Kidney (tissue), 13 donors: ENCODE measurements at regions not wholly inside any gene's neighbourhood (a gene's known extent, or its start where the extent isn't known, plus 50 kb on each side); places are given as distances from the start of the nearest gene placed in this dataset.

ENCODE experiments used
- DNase-seq, 5 donors: peaks; one replicate each; pipeline ENCODE4 v3.0.0-alpha.2; 2013 to 2020
- FAIRE-seq: peaks from 2 replicates; lab custom pipeline; 2012; peaks lifted over from hg19 to GRCh38; lab: Jason Lieb, UNC
- H3K27ac ChIP-seq, 2 donors: one replicate each; pipeline ENCODE4 v1.7.0; 2013; ENCODE audit warnings: low read depth in 2 of 2, low read length in 2 of 2, inconsistent platforms in 1 of 2
- H3K27me3 ChIP-seq: one replicate; pipeline ENCODE4 v1.7.1; 2013; ENCODE audit warnings: low read length, inconsistent platforms; ENCODE audit not compliant: control insufficient read depth, insufficient read depth
- H3K36me3 ChIP-seq, 3 donors: one replicate each; pipeline versions ENCODE4 v1.7.0 to v1.7.1; 2013; ENCODE audit warnings: low read length in 3 of 3, control low read depth in 1 of 3, inconsistent platforms in 1 of 3; ENCODE audit not compliant: insufficient read depth in 3 of 3, control insufficient read depth in 2 of 3
- H3K4me1 ChIP-seq, 3 donors: one replicate each; pipeline versions ENCODE4 v1.7.0 to v1.7.1; 2013; ENCODE audit warnings: low read length in 3 of 3, inconsistent platforms in 1 of 3, low read depth in 1 of 3; ENCODE audit not compliant: control insufficient read depth in 2 of 3, insufficient read depth in 2 of 3
- H3K4me3 ChIP-seq, 3 donors: one replicate each; pipeline versions ENCODE4 v1.7.0 to v1.8.1; 2013; ENCODE audit warnings: low read length in 3 of 3, control low read depth in 1 of 3, inconsistent platforms in 1 of 3
- H3K9ac ChIP-seq, 3 donors: one replicate each; pipeline versions ENCODE4 v1.7.0 to v1.7.1; 2013; ENCODE audit warnings: low read length in 3 of 3, control low read depth in 1 of 3, inconsistent platforms in 1 of 3
- H3K9me3 ChIP-seq, 3 donors: one replicate each; pipeline versions ENCODE4 v1.7.0 to v1.7.1; 2013; ENCODE audit warnings: low read length in 3 of 3, control low read depth in 1 of 3, inconsistent platforms in 1 of 3; ENCODE audit not compliant: control insufficient read depth in 2 of 3, insufficient read depth in 1 of 3
- CTCF ChIP-seq: IDR thresholded peaks from 3 replicates; pipeline ENCODE4 v1.5.1; 2012; ENCODE audit warnings: mild to moderate bottlenecking, moderate library complexity, borderline replicate concordance; ENCODE audit not compliant: insufficient read depth; ENCODE audit errors: extremely low read depth
- intact Hi-C: fragments of 100-400 bp; cut with DNase I; formaldehyde crosslinking; loops from one replicate; pipeline ENCODE4 v1.11.1; 2022
- donor health status: control.
- donor health status: control.
- donor health status: control.
- donor health status: control.
- donor health status: control.
- donor health status: DM: yes; HTN: yes; CAD: no.
- donor health status: Normal renal cell carcinoma (clear cell type).

DNA sequence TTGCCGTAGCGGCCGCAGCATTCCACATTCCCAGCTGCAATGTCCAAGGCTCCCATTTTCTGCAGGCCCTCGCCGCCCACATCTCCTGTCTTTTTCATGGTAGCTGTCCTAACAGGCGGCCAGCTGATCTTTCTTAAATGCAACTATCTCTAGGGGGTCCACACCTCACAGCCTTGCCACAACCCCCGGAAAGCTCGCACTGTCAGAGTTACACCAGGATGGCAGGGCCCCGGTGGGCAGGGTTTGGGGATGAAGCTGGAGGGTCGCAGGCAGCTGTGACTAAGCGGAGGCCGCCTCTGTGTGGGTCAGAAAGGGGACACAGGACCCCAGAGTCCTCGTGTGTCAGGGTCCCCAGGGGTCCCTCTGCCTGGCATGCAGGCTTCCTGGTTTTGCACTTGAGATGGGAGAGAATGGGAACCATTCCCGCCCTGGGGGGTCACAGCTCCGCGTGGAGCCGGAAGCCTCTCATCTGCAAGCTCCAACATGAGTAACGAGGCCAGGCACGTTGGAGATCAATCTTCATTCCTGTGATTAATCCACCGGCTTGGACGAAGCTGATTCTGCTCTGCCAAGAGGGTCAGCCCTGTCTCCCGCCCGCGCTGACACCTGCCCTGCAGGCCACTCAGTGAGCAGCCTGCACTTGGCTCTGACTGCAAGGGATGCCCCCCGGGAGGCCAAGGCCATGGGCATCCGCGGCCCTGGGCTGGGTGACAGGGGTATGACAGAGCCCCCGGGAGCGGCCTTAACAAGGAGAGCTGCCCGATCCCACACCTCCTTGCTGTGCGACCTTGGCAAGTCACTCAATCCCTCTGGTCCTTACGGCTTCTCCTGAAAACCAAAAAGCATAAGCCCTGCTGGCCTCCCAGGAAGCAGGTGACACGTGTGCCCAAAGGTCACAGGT lies 97.9 kb downstream of the ADRA2C start:
- Histone ChIP-seq H3K9ac (no peak overlapping the region), H3K36me3 (no peaks in the 10 kb centered on the region), H3K4me3 (no peak overlapping the region), H3K27ac (no peak overlapping the region), H3K9me3 (no peaks in the 10 kb centered on the region), H3K4me1 (no peaks in the 10 kb centered on the region), H3K27me3 (no peaks in the 10 kb centered on the region)
- FAIRE-seq (no peak), DNase-seq (peak in 2 of 5 donors; percentile 35 to 61)
- intact Hi-C loops, result no loop called here
- TF ChIP-seq CTCF, result no peak

DNA sequence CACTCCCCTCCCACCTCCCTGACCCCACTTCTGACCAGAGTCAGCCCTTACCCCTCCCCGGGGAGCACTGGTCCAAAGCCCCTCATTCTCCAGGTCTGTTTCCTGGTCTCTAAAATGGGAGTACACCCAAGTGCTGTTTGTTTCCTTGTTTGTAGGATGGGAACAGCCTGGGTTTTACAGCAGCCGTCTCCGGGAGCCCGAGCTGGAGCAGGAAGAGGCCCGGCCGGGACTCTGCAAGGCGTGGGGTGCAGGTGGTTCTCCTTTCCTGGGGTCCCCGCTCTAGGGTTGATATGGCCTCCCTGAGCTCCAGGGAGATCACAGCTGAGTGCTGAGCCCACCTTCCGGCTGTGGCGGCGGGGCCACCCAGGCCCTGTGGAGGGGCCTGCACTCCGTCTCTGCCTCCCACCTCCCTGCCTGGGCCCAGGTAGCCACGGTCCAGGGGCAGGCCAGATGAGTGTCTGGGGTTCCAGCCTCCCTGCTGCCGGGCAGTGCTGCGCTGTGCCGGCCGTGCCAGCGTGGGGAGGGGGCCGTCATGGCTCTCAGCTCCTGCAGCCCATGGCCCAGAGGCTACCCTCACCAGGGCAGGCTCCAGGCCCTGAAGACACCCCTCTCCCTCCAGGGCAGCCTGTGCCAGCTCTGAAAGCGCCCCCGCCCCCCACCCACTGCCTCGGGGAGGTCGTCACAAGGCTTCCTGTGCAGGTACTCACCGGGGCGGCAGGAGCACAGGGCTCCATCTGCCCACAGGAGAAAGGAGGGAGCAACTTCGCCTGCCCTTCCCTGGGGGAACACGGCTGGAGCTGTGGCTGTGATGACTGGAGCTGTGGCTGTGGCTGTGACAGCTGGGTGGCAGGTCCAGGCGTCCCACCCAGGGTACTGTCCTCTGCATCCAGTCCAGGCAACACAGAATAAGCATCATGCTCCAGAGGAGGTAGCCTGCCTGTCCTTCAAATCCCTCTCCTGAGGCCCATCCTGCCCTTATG lies 98.8 kb downstream of the ADRA2C start:
- Histone ChIP-seq H3K4me1 (no peaks in the 10 kb centered on the region), H3K4me3 (no peak overlapping the region), H3K9ac (no peak overlapping the region), H3K36me3 (no peaks in the 10 kb centered on the region), H3K27ac (no peak overlapping the region), H3K27me3 (no peaks in the 10 kb centered on the region), H3K9me3 (no peaks in the 10 kb centered on the region)
- intact Hi-C loops, result no loop called here
- no peak for TF ChIP-seq CTCF
- no peak for FAIRE-seq
- DNase-seq, result peak in 2 of 5 donors; percentile 15 to 51

- intact Hi-C loops, result no loop called here
- Histone ChIP-seq H3K27ac (no peak overlapping the region), H3K9me3 (no peaks in the 10 kb centered on the region), H3K27me3 (peaks cover 2% of the 10 kb centered on the region), H3K36me3 (no peaks in the 10 kb centered on the region), H3K4me1 (no peaks in the 10 kb centered on the region), H3K9ac (no peak overlapping the region), H3K4me3 (no peak overlapping the region)
- DNase-seq (peak in 2 of 5 donors; percentile 30 to 63), FAIRE-seq (no peak)
- no peak for TF ChIP-seq CTCF
Measured at GRCh38 chr4:3865986-3866812, 100.0 kb downstream of the ADRA2C start.
